Osteoblast (primary cell): ENCODE measurements at regions not wholly inside any gene's neighbourhood (a gene's known extent, or its start where the extent isn't known, plus 50 kb on each side); places are given as distances from the start of the nearest gene placed in this dataset.
"Not testable (repeated sequence)": the region's sequence is repeated elsewhere in the genome, so short reads cannot be mapped to it uniquely, and the experiment has no call there.

ENCODE experiments used
- DNase-seq: peaks from one replicate; pipeline ENCODE4 v3.0.0; 2011; ENCODE audit warnings: low spot score, mixed read lengths; ENCODE audit not compliant: insufficient read length; ENCODE audit errors: missing footprints
- H2AFZ ChIP-seq: 2 replicates; pipeline ENCODE4 v1.6.0; 2011; ENCODE audit warnings: mild to moderate bottlenecking, low read length
- H3K27ac ChIP-seq: 2 replicates; pipeline ENCODE4 v1.5.1; 2011; ENCODE audit warnings: mild to moderate bottlenecking, low read depth, low read length, moderate library complexity
- H3K27me3 ChIP-seq: 2 replicates; pipeline ENCODE4 v1.6.0; 2012; ENCODE audit warnings: mild to moderate bottlenecking, control low read depth, inconsistent platforms, low read length, moderate library complexity; ENCODE audit not compliant: insufficient read depth
- H3K36me3 ChIP-seq: 2 replicates; pipeline ENCODE4 v1.5.1; 2011; ENCODE audit warnings: mild to moderate bottlenecking, low read length, control low read depth, moderate library complexity; ENCODE audit not compliant: insufficient read depth
- H3K4me1 ChIP-seq: 2 replicates; pipeline ENCODE4 v1.5.1; 2011; ENCODE audit warnings: mild to moderate bottlenecking, low read length, control low read depth, moderate library complexity; ENCODE audit not compliant: insufficient read depth
- H3K4me2 ChIP-seq: 2 replicates; pipeline ENCODE4 v1.6.0; 2011; ENCODE audit warnings: mild to moderate bottlenecking, low read length; ENCODE audit not compliant: insufficient read depth
- H3K4me3 ChIP-seq: fragments of 200-600 bp; sonication (generic); 3 replicates; pipeline ENCODE4 v1.5.1; 2012; ENCODE audit warnings: mild to moderate bottlenecking, low read length, inconsistent platforms; ENCODE audit not compliant: insufficient read depth
- H3K79me2 ChIP-seq: 2 replicates; pipeline ENCODE4 v1.6.0; 2012; ENCODE audit warnings: mild to moderate bottlenecking, low read length, control low read depth, inconsistent platforms; ENCODE audit not compliant: insufficient read depth
- H3K9me3 ChIP-seq: 2 replicates; pipeline ENCODE4 v1.5.1; 2011; ENCODE audit warnings: low read depth, low read length, control low read depth
- H4K20me1 ChIP-seq: 2 replicates; pipeline ENCODE4 v1.6.0; 2012; ENCODE audit warnings: mild to moderate bottlenecking, low read length, control low read depth; ENCODE audit not compliant: insufficient read depth
- CTCF ChIP-seq: IDR thresholded peaks from 2 replicates; pipeline ENCODE4 v1.5.1; 2011; ENCODE audit warnings: mild to moderate bottlenecking, low read depth, low read length, moderate library complexity; ENCODE audit errors: extremely low read depth

- Histone ChIP-seq H3K27me3 (no peaks in the 10 kb centered on the region), H4K20me1 (no peaks in the 10 kb centered on the region), H3K4me3 (no peak overlapping the region), H3K9me3 (no peaks in the 10 kb centered on the region), H2AFZ (no peak overlapping the region), H3K27ac (no peak overlapping the region), H3K36me3 (no peaks in the 10 kb centered on the region), H3K4me2 (no peak overlapping the region), H3K4me1 (peaks cover 4% of the 10 kb centered on the region), H3K79me2 (no peaks in the 10 kb centered on the region)
- no peak for DNase-seq
- TF ChIP-seq CTCF = no peak
These were observed 71.3 kb upstream of the FYN start for GRCh38 chr6:111944541-111944940.

- no peak for TF ChIP-seq CTCF
- H3K4me1 ChIP-seq = peaks cover 18% of the 10 kb centered on the region
These were observed 76.3 kb upstream of the FYN start for GRCh38 chr6:111949546-111949945.

GRCh38 chr6:111949984-111950383 is 76.7 kb upstream of the FYN start:
- H3K4me3 ChIP-seq, H3K27ac ChIP-seq: not testable (repeated sequence)

More at GRCh38 chr6:111949546-111949945, 76.3 kb upstream of the FYN start:
- Histone ChIP-seq H3K36me3 (no peaks in the 10 kb centered on the region), H3K9me3 (no peaks in the 10 kb centered on the region), H3K27ac (no peak overlapping the region), H4K20me1 (no peaks in the 10 kb centered on the region), H3K4me2 (no peak overlapping the region), H3K4me3 (no peak overlapping the region), H3K79me2 (no peaks in the 10 kb centered on the region), H3K27me3 (no peaks in the 10 kb centered on the region), H2AFZ (no peak overlapping the region)
- DNase-seq = no peak

GRCh38 chr6:111950661-111951496 is 77.6 kb upstream of the FYN start:
- TF ChIP-seq CTCF = no peak
- H3K27me3 ChIP-seq = no peaks in the 10 kb centered on the region
- peak overlapping the region; percentile 35 for H3K4me2 ChIP-seq
- no peaks in the 10 kb centered on the region for H3K9me3 ChIP-seq
- H3K27ac ChIP-seq = no peak overlapping the region
- peak; percentile 76 for DNase-seq
- no peak overlapping the region for H3K4me3 ChIP-seq
- H4K20me1 ChIP-seq = no peaks in the 10 kb centered on the region
- no peaks in the 10 kb centered on the region for H3K79me2 ChIP-seq
- H2AFZ ChIP-seq = no peak overlapping the region
- peaks cover 20% of the 10 kb centered on the region for H3K4me1 ChIP-seq
- no peaks in the 10 kb centered on the region for H3K36me3 ChIP-seq

More at GRCh38 chr6:111949984-111950383, 76.7 kb upstream of the FYN start:
- not testable (repeated sequence) for H3K36me3 ChIP-seq, DNase-seq, H3K79me2 ChIP-seq, H3K9me3 ChIP-seq, H3K27me3 ChIP-seq, H4K20me1 ChIP-seq, H3K4me2 ChIP-seq, H2AFZ ChIP-seq
- H3K4me1 ChIP-seq = peaks cover 18% of the 10 kb centered on the region
